Loucy (cell line): ENCODE measurements at regions not wholly inside any gene's neighbourhood (a gene's known extent, or its start where the extent isn't known, plus 50 kb on each side); places are given as distances from the start of the nearest gene placed in this dataset.

Experiments used
- H2AFZ ChIP-seq: fragments of 200-600 bp; sonication (generic); 2 replicates; pipeline ENCODE4 v1.6.0; 2016; ENCODE audit warnings: antibody characterized with exemption, mild to moderate bottlenecking, low read length, moderate library complexity
- H3F3A ChIP-seq: fragments of 200-600 bp; 2 replicates; pipeline ENCODE4 v1.6.0; 2016; ENCODE audit warnings: antibody characterized with exemption, low read depth, mild to moderate bottlenecking
- H3K27me3 ChIP-seq: fragments of 200-600 bp; sonication (generic); 2 replicates; pipeline ENCODE4 v1.6.1; 2014; ENCODE audit warnings: low read length, mild to moderate bottlenecking; ENCODE audit not compliant: insufficient read depth, poor library complexity, severe bottlenecking
- H3K36me3 ChIP-seq: fragments of 200-600 bp; sonication (generic); 2 replicates; pipeline ENCODE4 v1.6.1; 2016; ENCODE audit warnings: low read length; ENCODE audit not compliant: insufficient read depth
- H3K4me1 ChIP-seq: fragments of 200-600 bp; sonication (generic); 2 replicates; pipeline ENCODE4 v1.5.1; 2014; ENCODE audit warnings: low read length, mild to moderate bottlenecking; ENCODE audit not compliant: insufficient read depth, poor library complexity, severe bottlenecking
- H3K4me2 ChIP-seq: fragments of 200-600 bp; sonication (generic); 2 replicates; pipeline ENCODE4 v1.6.0; 2014; ENCODE audit warnings: antibody characterized with exemption, low read length, low read depth, mild to moderate bottlenecking; ENCODE audit not compliant: poor library complexity, severe bottlenecking
- H3K4me3 ChIP-seq: fragments of 200-600 bp; sonication (generic); 2 replicates; pipeline ENCODE4 v1.5.1; 2014; ENCODE audit warnings: low read length, mild to moderate bottlenecking, mixed read lengths; ENCODE audit not compliant: poor library complexity, severe bottlenecking
- H3K79me2 ChIP-seq: fragments of 200-600 bp; sonication (generic); 2 replicates; pipeline ENCODE4 v1.6.1; 2014; ENCODE audit warnings: low read length; ENCODE audit not compliant: insufficient read depth
- H3K9ac ChIP-seq: fragments of 200-600 bp; sonication (generic); 2 replicates; pipeline ENCODE4 v1.6.0; 2014; ENCODE audit warnings: mild to moderate bottlenecking, low read depth, low read length, moderate library complexity; ENCODE audit not compliant: poor library complexity, severe bottlenecking
- H3K9me2 ChIP-seq: fragments of 200-600 bp; sonication (generic); replicated peaks from 2 replicates; pipeline ENCODE4 v1.6.1; 2016; ENCODE audit warnings: low read depth, low read length, mixed read lengths
- H3K9me3 ChIP-seq: fragments of 200-600 bp; sonication (generic); 2 replicates; pipeline ENCODE4 v1.6.1; 2014; ENCODE audit warnings: mild to moderate bottlenecking, antibody characterized with exemption, low read length, low read depth; ENCODE audit not compliant: insufficient read depth
- H4K20me1 ChIP-seq: fragments of 200-600 bp; sonication (generic); 2 replicates; pipeline ENCODE4 v1.6.0; 2014; ENCODE audit warnings: antibody characterized with exemption, low read length, mild to moderate bottlenecking; ENCODE audit not compliant: insufficient read depth, poor library complexity, severe bottlenecking
- EZH2phosphoT487 ChIP-seq: fragments of 200-600 bp; IDR thresholded peaks from 2 replicates; pipeline ENCODE4 v1.6.1; 2018; ENCODE audit warnings: antibody characterized with exemption, mild to moderate bottlenecking, moderate library complexity, borderline replicate concordance
- TF ChIP-seq, protein P1 (sequence below): fragments of 200-600 bp; sonication (generic); conservative IDR thresholded peaks from 2 replicates; pipeline ENCODE4 v1.5.1; 2014; ENCODE audit warnings: mild to moderate bottlenecking, antibody characterized with exemption, low read length

DNA sequence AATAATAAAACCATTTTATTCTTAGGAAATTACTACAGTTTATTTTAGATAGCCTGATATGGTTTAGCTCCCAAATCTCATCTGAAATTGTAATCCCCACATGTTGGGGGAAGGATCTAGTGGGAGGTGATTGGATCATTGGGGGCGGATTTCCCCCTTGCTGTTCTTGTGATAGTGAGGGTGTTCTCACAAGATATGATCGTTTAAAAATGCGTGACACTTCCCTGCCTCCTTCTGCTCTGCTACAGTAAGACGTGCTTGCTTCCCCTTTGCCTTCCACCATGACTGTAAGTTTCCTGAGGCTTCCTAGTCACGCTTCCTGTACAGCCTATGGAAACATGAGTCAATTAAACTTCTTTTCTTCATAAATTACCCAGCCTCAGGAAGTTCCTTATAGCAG, 122.4 kb upstream of the FGF10 start:
- Histone ChIP-seq H3K36me3 (no peaks in the 10 kb centered on the region), H3K79me2 (no peaks in the 10 kb centered on the region), H2AFZ (no peak overlapping the region), H3K9me2 (no peaks in the 10 kb centered on the region), H3F3A (no peaks in the 10 kb centered on the region), H3K9me3 (no peaks in the 10 kb centered on the region), H4K20me1 (no peaks in the 10 kb centered on the region), H3K4me2 (no peak overlapping the region), H3K4me1 (no peaks in the 10 kb centered on the region), H3K9ac (no peak overlapping the region), H3K4me3 (no peak overlapping the region), H3K27me3 (no peaks in the 10 kb centered on the region)
- no peak for TF ChIP-seq EZH2phosphoT487
- TF ChIP-seq, protein P1, sequence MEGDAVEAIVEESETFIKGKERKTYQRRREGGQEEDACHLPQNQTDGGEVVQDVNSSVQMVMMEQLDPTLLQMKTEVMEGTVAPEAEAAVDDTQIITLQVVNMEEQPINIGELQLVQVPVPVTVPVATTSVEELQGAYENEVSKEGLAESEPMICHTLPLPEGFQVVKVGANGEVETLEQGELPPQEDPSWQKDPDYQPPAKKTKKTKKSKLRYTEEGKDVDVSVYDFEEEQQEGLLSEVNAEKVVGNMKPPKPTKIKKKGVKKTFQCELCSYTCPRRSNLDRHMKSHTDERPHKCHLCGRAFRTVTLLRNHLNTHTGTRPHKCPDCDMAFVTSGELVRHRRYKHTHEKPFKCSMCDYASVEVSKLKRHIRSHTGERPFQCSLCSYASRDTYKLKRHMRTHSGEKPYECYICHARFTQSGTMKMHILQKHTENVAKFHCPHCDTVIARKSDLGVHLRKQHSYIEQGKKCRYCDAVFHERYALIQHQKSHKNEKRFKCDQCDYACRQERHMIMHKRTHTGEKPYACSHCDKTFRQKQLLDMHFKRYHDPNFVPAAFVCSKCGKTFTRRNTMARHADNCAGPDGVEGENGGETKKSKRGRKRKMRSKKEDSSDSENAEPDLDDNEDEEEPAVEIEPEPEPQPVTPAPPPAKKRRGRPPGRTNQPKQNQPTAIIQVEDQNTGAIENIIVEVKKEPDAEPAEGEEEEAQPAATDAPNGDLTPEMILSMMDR, result no peak

DNA sequence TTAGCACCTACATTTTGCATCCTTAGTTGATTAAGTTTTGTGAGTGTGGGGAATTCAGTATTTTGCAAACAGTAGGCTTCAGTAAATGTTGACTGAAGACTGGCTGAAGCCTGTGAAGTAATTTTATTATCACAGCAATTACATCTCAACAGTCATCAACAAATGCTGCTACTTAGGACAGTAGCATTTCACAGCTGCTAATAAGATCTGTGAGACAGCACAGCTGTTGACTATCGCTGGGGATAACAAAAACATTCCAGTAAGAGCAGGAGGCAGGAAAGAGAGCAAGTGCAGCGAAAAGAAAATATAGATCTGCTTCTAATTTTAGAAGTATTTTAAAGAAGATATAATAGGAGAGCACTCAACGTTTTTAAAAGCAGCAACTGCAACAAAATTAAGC, 117.3 kb upstream of the FGF10 start:
- no peaks in the 10 kb centered on the region for H3K9me3 ChIP-seq
- H3K9ac ChIP-seq, result no peak overlapping the region
- H3K4me3 ChIP-seq, result no peak overlapping the region
- H3K4me1 ChIP-seq, result no peaks in the 10 kb centered on the region
- H3F3A ChIP-seq, result no peaks in the 10 kb centered on the region
- H3K4me2 ChIP-seq, result no peak overlapping the region
- no peaks in the 10 kb centered on the region for H3K79me2 ChIP-seq
- H2AFZ ChIP-seq, result no peak overlapping the region
- H3K36me3 ChIP-seq, result no peaks in the 10 kb centered on the region
- no peaks in the 10 kb centered on the region for H3K27me3 ChIP-seq
- TF ChIP-seq EZH2phosphoT487, result no peak
- TF ChIP-seq, protein P1, result no peak
- no peaks in the 10 kb centered on the region for H3K9me2 ChIP-seq
- H4K20me1 ChIP-seq, result no peaks in the 10 kb centered on the region

DNA sequence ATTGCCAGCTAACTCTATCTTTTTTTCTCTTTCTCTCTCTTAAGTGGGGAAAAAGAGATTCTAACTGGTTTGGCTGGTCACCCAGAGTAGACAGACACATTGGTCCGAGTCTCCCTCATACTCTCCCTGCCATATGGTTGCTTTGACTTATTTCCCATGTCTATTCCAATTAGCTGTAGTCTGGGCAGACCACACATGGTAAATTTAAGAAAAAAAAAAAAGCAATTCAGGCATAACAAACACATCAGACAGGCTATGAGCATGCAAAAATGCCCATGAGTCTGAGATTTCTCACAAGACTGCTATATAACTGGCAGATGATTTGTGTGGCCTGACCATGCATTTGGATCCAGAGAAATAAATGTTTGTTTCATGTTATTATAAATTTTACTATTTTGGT, 110.2 kb upstream of the FGF10 start:
- Histone ChIP-seq H4K20me1 (no peaks in the 10 kb centered on the region), H3K9me2 (no peaks in the 10 kb centered on the region), H3K36me3 (no peaks in the 10 kb centered on the region), H3F3A (no peaks in the 10 kb centered on the region), H3K79me2 (no peaks in the 10 kb centered on the region), H3K9ac (no peak overlapping the region), H3K4me3 (no peak overlapping the region), H3K9me3 (no peaks in the 10 kb centered on the region), H3K4me1 (no peaks in the 10 kb centered on the region), H2AFZ (no peak overlapping the region), H3K27me3 (no peaks in the 10 kb centered on the region), H3K4me2 (no peak overlapping the region)
- no peak for TF ChIP-seq EZH2phosphoT487
- TF ChIP-seq, protein P1, result no peak
